ENCODE measurements at regions not wholly inside any gene's neighbourhood (a gene's known extent, or its start where the extent isn't known, plus 50 kb on each side); places are given as distances from the start of the nearest gene placed in this dataset.

DNA sequence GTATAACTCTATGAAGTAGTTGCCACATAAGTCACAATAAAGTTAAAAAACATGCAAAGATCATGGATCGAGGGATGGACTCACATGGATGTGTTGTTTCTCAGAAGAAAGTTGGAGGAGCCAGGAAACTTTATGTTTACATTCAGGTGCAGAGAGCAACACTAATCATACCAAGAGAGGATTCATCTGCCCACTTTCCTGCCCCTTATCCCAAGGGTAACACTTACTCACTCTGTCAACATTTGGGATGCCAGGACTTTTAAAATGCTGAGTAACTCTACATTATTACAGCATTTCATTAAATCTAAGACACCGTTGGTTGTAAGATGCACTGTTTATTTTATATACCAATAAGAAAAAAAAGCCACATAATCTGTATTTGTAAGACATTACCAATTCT, 170.4 kb downstream of the KCNE4 start:
- Histone ChIP-seq H3K4me3 (ENCODE audit: control insufficient read depth in 2 of 3, extremely low read depth in 1 of 3, insufficient read depth in 2 of 3, low read depth in 1 of 3, low read length in 3 of 3) (no peak overlapping the region), H3K27me3 (ENCODE audit: control insufficient read depth, extremely low read depth, insufficient read depth, low read length) (no peaks in the 10 kb centered on the region), H3K79me2 (ENCODE audit: control insufficient read depth, insufficient read depth, low read length) (no peaks in the 10 kb centered on the region), H3K27ac (ENCODE audit: control insufficient read depth, insufficient read depth, low read length) (no peak overlapping the region), H3K4me1 (ENCODE audit: control insufficient read depth, extremely low read depth, insufficient read depth, low read length) (no peaks in the 10 kb centered on the region), H3K9me3 (ENCODE audit: control insufficient read depth, low read depth, low read length) (no peaks in the 10 kb centered on the region), H4K20me1 (ENCODE audit: control insufficient read depth, extremely low read depth, insufficient read depth, low read length) (no peaks in the 10 kb centered on the region), H3K9me1 (ENCODE audit: control insufficient read depth, extremely low read depth, insufficient read depth, low read length) (no peaks in the 10 kb centered on the region), H3K36me3 (ENCODE audit: control insufficient read depth in 2 of 2, extremely low read depth in 1 of 2, insufficient read depth in 2 of 2, low read length in 2 of 2) (no peaks in the 10 kb centered on the region), H2AFZ (ENCODE audit: control insufficient read depth, low read length) (no peak overlapping the region), H3K4me2 (ENCODE audit: control insufficient read depth, extremely low read depth, insufficient read depth, low read depth, low read length) (no peak overlapping the region), H3K9ac (ENCODE audit: control insufficient read depth, extremely low read depth, insufficient read depth, low read length) (no peak overlapping the region)
- dilution Hi-C loops (cut with MboI; ENCODE audit: extremely low pct_ligation_motif_present, low sequenced_read_pairs) = no loop called here
- TF ChIP-seq, protein P1, sequence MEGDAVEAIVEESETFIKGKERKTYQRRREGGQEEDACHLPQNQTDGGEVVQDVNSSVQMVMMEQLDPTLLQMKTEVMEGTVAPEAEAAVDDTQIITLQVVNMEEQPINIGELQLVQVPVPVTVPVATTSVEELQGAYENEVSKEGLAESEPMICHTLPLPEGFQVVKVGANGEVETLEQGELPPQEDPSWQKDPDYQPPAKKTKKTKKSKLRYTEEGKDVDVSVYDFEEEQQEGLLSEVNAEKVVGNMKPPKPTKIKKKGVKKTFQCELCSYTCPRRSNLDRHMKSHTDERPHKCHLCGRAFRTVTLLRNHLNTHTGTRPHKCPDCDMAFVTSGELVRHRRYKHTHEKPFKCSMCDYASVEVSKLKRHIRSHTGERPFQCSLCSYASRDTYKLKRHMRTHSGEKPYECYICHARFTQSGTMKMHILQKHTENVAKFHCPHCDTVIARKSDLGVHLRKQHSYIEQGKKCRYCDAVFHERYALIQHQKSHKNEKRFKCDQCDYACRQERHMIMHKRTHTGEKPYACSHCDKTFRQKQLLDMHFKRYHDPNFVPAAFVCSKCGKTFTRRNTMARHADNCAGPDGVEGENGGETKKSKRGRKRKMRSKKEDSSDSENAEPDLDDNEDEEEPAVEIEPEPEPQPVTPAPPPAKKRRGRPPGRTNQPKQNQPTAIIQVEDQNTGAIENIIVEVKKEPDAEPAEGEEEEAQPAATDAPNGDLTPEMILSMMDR (optimal IDR thresholded peaks at IDR 0.05 in 1 of 3, IDR thresholded peaks at IDR 0.05 in 1 of 3, conservative IDR thresholded peaks at IDR 0.05 in 1 of 3; ENCODE audit: extremely low read depth in 1 of 3, insufficient read depth in 2 of 3, low read length in 3 of 3) = no peak
- no peak for TF ChIP-seq EZH2 (IDR thresholded peaks at IDR 0.05; ENCODE audit: low read length)
- DNase-seq (ENCODE audit: low read depth, low spot score) (no peak), FAIRE-seq (no peak)

DNA sequence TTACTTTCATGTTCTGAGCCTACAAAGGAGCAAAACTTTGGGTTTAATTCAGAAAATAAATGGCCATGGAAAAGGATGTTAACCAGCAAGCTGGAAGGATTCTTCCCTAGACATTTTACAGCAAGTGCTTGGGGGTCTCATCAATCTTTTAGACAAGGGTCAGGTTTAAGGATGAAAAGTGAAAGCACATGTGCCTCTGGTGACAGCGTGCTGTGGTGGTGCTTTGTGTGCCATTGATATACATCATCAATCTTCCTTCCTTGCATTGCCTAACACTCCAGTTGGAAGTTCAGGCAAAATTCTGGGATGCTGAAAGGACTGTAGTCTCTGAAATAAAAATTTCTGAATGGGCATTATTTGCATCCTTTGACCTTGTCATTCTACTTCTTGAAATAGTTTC, 171.2 kb downstream of the KCNE4 start:
- no peaks in the 10 kb centered on the region for H3K9me3 ChIP-seq (ENCODE audit: control insufficient read depth, low read depth, low read length)
- H3K9me1 ChIP-seq (ENCODE audit: control insufficient read depth, extremely low read depth, insufficient read depth, low read length) = no peaks in the 10 kb centered on the region
- H3K4me3 ChIP-seq (ENCODE audit: control insufficient read depth in 2 of 3, extremely low read depth in 1 of 3, insufficient read depth in 2 of 3, low read depth in 1 of 3, low read length in 3 of 3) = no peak overlapping the region
- no peak for TF ChIP-seq EZH2 (IDR thresholded peaks at IDR 0.05; ENCODE audit: low read length)
- TF ChIP-seq, protein P1 (optimal IDR thresholded peaks at IDR 0.05 in 1 of 3, IDR thresholded peaks at IDR 0.05 in 1 of 3, conservative IDR thresholded peaks at IDR 0.05 in 1 of 3; ENCODE audit: extremely low read depth in 1 of 3, insufficient read depth in 2 of 3, low read length in 3 of 3) = no peak
- no peaks in the 10 kb centered on the region for H4K20me1 ChIP-seq (ENCODE audit: control insufficient read depth, extremely low read depth, insufficient read depth, low read length)
- H3K4me1 ChIP-seq (ENCODE audit: control insufficient read depth, extremely low read depth, insufficient read depth, low read length) = no peaks in the 10 kb centered on the region
- no peak overlapping the region for H3K9ac ChIP-seq (ENCODE audit: control insufficient read depth, extremely low read depth, insufficient read depth, low read length)
- H3K36me3 ChIP-seq (ENCODE audit: control insufficient read depth in 2 of 2, extremely low read depth in 1 of 2, insufficient read depth in 2 of 2, low read length in 2 of 2) = no peaks in the 10 kb centered on the region
- no peak overlapping the region for H3K4me2 ChIP-seq (ENCODE audit: control insufficient read depth, extremely low read depth, insufficient read depth, low read depth, low read length)
- H3K79me2 ChIP-seq (ENCODE audit: control insufficient read depth, insufficient read depth, low read length) = no peaks in the 10 kb centered on the region
- no peak overlapping the region for H2AFZ ChIP-seq (ENCODE audit: control insufficient read depth, low read length)
- no peak overlapping the region for H3K27ac ChIP-seq (ENCODE audit: control insufficient read depth, insufficient read depth, low read length)
- no peak for FAIRE-seq
- H3K27me3 ChIP-seq (ENCODE audit: control insufficient read depth, extremely low read depth, insufficient read depth, low read length) = no peaks in the 10 kb centered on the region
- no peak for DNase-seq (ENCODE audit: low read depth, low spot score)
- dilution Hi-C loops (cut with MboI; ENCODE audit: extremely low pct_ligation_motif_present, low sequenced_read_pairs) = no loop called here

All from keratinocyte (primary cell).